NCI-H526 treated with DMSO at 0.1 percent for 48 hours (cell line): ENCODE measurements at regions not wholly inside any gene's neighbourhood (a gene's known extent, or its start where the extent isn't known, plus 50 kb on each side); places are given as distances from the start of the nearest gene placed in this dataset.

ENCODE experiments used
- DNase-seq: peaks from one replicate; lab custom pipeline; 2025; lab: John Stamatoyannopoulos, UW

DNA sequence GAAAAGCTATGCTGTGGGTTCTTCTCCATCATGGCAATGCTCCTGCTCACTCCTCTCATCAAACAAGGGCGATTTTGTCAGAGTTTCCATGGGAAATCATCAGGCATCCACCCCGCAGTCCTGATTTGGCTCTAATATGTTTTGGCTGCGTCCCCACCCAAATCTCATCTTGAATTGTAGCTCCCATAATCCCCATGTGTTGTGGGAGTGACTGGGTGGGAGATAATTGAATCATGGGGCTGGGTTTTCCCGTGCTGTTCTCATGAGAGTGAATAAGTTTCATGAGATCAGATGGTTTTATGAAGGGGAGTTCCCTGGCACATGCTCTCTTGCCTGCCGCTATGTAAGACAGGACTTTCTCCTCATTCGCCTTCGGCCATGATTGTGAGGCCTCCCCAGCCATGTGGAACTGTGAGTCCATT, 163.8 kb downstream of the GADD45G start:
- no peak for DNase-seq

DNA sequence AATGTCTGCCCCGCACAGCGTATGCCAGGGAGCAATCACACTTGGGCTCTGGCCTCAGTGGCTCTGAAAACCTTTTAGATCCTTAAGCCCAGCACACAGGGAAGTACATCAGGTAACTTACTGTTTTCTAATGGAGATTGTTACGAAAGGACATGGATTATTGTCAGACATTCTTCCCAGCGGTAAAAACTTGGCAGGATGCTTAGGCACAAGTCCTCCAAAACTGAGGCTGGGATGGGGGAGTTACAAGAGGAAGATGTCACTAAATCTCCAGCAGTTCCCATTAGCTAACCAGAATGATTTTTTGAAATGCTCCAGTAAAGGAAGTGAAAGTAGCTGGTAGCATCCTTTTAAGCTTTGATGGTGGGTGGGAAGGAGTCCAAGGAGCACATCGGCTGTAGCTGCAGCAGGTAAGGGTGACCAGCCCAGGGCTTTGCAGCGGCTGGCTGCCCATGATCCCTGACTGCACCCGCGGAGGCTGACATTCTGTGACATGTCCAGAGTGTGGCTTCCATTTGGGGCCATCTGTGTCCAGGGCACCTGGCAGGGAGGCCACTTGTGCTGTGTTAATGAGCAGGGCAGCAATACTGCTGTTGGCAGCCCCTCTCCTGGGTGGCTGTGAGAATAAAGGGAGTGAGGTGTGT, 165.8 kb downstream of the GADD45G start:
- DNase-seq = no peak

DNA sequence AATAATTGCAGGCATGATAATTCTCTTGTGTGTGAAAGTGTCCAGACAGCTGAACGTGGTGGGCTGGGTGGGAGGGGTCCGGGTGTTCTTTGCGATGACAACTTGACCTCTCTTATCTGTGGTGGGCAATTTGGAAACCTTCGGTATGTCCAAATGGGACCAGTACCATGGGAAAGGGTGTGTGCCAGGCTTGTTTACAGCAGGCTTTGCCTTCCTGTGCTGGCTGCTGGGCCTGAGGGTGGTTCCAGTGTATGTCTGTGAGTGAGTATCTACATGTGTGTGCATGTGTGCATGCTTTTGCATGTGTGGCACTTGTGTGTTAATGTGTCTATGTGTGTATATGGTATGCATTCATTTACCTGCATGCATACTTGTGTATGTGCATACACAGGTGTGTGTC, 166.4 kb downstream of the GADD45G start:
- DNase-seq = no peak

DNA sequence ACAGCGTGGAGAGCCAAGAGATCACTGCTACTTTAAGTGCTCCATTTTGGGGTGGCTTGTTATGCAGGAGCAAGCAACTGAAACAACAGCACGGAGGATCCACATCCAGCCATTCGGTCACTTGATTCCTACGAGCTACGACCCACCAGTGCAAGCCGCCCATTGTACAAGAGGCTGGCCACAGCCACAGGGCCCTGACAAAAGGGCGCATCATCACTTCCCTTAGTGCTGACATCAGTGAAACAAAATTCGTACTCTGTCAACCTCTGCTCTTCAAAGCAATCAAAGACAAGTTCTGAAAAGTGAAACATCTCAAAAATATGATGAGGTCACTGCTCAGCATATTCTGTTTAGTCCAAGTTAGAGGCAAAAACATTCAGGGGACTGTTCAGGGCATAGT, 168.4 kb downstream of the GADD45G start:
- no peak for DNase-seq

DNA sequence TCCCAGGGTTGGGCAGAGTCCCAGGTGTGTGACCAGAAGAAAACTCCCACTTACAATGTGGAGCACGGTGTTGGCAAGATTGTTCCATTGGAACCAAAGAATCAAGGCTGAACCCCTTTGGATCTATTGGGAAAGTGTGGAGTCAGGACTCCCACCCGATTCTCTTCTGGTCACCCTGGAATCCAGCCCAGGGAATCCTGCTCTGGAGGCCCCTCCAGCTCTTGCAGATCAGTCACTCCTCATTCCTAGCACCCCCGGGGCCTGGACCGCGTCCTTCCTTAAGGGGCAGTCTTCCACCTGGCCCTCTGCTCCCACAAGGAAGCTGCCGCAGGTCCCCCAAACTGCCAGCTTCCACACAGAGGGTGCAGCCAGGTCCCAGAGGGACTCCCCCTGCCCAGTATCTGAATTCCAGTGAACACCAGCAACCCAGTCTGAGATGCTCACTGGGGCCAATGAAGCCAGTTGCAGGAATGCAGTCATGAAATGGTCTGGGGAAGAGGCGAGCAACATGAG, 170.1 kb downstream of the GADD45G start:
- no peak for DNase-seq

DNA sequence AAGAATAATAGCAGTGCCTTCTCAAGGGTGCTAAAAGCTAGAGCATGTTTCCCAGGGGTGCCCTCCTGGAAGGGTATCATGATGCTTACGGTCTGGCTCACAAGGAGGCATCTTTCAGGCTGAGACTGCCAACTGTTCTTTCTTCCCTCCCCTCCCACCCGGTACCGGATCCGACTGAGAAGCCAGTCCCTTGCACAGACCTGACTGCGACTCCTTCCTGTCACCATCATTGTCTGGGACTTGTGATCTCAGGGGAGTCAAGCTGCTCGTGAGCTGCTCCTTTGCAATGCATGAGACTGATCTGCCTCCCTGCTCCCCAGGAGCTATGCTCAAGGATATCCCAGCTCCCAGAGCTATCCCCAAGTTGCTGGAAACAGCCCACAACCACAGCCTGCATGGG, 170.8 kb downstream of the GADD45G start:
- no peak for DNase-seq

DNA sequence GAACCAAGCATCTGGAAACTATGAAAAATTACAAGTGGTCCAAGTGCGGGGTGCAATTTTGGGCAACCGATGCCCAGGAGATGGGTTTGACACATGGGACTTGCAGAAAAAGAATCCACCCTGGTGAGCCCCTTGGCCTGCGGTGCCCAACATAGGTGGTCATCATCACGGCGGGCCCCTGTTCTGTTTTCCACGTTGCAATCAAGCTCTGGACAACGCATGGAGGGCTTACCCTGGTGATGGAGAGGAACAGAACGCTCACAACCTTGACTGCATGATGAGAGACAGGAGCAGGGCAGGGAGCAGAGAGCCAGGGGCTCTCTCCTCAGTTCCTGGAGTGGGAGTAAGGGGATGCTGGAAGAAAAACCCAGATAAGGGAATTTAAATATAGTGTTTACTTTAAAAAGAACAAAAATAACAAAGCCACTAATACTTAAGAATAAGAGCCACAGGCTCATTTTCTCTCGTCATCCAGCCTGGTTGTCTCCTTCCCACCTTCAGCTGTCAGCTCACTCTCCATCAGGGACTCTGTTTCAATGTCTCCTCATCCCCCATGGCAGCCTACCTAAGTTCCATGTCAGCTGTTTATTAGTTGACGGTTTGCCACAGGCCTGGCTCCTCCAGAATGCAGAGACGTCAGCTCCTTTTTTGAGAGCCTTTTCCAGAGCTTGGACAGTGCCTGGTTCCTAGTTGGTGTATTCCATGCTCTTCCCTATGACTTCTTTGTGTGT, 172.1 kb downstream of the GADD45G start:
- no peak for DNase-seq

DNA sequence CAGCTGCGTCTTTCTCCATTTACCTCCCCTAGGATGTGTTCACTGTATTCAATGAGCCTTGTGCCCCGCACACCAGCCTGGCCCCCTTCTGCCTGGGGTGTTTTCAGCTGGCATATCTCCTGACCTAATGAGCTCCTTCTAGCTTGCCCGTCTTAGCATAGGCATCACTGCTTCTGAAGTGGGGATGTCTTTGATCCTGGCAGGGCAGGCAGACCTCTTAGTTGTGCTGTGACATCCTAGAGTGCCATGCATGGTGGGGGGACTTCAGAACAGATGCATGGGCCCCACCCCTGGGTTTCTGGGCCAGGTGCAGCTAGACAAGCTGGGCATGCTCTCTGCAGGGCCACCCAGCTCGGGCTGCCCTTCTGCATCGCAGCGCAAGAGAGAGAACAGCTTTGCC, 172.7 kb downstream of the GADD45G start:
- no peak for DNase-seq

DNA sequence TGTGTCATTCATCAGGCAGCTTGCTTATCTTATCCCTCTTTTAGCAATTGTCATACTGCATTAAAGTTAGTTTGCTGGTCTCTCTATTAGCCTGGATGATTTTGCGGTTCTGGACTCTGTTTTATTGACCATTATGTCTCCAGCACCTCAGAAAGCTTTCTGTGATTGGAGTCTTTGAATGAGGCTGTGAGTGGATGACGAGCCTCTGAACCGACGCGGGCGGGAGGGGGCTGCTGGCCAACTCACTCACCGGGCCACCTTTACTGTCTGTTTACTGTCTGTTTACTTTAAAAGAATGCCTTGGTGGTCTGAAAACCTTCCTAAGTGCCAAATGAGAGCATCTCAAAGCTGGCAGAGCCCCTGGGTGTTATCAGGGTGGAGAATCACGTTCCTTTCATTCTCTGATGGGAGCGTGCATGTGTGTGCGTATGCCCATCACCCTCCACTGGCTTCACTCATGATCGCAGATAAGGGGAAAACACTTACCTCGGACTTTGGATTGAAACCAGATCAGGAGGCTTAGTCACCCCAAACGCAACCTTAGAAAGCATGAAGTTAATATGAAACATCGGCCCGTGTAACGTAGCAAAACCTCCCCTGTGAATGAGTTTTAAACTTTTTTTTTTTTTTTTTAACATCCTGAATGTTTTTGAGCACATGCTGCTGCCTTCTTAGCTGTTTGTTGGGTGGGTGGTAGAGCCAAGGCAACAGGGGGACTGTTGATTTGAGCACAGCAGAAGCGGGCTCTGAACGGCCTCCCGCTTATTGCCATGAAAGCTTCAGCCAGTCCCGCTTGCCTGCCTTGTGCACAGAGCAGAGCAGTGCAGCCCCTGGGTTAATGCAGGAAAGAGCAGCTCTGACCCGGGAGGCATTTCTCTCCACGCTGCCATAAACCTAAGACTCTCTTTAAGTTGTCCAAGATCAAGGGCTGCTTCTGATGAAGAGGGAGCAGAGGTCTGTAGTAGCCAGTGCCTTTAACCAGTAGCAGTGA, 173.6 kb downstream of the GADD45G start:
- DNase-seq = no peak

DNA sequence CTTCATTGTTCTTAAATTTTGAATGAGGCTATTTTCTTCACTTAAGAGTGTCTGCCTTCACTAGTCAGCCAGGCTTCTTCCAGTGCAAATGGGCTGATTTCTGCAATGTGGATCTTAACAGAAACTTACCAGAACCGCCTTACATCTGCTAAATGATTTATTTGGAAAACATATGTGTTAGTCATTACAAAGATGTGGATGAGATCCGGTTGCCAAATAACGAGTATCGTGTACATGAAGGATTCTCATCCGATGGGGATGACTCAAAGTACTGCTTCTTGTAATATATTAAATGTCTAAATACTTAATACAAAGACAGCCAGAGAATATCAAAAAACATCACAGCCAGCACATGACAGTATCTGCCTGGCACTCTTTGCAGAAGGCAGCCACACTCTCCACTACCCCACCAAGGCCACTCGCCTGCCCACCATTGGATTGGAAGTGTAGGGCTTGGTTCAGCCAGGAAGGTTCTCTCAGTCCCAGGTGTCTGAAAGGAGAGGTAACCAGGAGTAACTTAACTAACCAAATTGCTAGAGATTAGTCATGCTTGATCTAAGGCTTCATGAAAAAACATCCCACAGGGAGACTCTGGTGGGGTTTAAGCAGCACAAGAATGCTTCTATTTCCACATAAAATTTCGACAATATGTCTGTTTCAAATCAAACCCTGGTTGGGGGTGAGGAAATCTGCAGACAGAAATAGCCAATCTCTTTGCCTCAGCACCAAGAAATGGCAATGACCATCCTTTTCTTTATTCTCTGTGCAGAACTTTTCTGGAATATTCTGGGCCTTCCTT, 174.8 kb downstream of the GADD45G start:
- no peak for DNase-seq

DNA sequence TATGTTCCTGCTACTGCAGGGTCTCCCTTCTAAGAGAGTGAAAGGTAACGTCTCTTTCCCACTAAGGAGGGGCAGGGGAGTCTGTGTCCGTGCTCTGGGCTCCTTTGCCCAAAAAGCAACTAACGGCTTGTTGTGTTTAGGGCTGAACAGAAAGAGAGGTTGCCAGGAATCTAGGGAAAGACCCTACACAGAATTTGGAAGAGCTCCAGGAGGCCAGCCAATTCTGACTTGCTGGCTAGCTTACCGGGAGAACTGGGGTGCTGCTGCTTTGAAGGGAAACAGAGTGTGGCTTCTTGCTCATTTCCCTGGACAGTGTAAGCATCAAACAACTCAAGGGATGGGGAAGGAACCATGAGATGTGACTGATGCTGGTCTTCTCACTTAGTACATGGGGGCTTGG, 176.1 kb downstream of the GADD45G start:
- no peak for DNase-seq

DNA sequence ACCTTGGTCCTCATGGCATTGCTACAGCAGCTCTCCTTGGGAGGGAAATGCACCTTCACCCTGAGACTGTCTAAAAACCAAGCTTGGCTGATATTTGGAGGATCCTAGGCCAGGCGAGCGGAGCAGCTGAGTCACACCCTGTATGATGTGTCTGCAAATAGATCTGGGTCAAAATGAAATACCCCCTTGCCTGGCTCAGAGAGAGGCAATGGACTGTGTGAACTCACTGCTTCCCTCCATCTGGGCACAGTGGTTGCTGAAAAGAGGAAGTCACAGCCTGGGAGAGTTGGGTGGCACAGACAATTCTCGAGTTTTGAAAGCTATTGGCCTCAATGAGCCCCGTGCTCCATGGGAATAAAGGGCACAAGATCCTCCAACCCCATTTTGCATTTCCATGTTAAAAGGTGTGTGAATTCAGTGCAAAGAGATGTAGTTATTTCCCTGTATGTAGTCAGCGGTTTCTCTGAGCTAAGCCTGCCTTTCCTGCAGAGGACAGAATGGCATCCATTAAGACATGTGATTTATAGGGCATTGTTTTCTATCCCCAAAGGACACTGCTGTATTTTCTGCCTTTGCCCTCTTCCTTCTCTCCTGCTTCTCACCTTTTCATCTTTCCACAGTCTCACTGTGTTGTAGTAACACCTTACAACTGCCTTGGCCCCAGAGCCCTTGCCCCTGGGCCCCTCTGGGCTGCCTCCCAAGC, 177.2 kb downstream of the GADD45G start:
- DNase-seq = no peak

DNA sequence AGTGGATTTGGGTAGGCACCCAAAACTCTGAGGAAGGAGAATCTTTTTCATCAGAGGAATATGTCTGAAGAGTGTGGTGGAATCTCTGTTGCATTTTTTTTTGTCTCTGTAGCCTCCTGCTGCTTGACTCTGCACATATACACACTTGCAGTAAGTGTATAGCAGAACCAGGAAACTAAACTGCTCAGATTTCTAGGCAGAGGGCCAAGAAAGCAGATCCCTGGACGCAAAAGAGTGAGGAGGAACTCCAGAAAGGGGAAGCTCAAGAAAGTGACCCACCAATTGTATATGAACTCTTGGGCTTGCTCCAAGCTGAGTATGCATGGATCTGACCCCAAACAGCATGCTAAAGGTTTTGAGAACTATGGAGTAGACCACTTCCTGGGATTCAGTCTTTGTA, 181.8 kb downstream of the GADD45G start:
- no peak for DNase-seq

DNA sequence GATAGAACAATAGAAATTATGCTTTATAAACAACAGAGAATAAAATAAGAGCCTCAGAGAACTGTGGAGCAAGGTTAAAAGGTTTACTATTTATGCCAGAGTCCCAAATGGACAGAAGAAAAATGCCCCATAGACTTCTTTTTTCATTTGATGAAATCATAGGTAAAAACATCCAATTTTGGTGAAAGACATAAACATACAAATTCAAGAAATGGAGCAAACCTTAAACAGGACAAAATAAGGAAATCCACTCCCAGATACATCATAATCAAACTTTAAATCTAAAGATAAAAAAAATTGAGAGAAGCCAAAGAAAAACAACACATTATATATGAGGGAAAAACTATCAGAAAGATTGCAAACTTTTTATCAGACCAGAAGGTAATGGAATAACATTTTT, 182.8 kb downstream of the GADD45G start:
- no peak for DNase-seq

DNA sequence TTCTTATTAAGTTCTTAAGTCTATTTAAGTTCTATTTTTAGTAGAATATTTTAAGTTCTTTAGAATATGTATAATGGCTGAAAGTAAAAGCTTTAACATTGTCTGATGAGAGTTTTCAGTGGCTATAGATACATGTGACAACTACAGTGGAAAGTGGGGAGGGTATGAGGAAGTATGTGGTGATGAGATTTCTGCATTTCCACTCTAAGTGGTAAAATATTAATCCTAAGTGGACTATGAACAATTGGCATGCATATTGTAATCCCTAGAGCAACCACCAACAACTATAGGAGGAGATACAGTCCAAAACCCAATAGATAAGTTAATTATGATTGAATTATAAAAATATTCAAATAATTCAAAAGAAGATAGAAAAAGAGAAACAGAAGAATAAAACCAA, 183.6 kb downstream of the GADD45G start:
- no peak for DNase-seq

DNA sequence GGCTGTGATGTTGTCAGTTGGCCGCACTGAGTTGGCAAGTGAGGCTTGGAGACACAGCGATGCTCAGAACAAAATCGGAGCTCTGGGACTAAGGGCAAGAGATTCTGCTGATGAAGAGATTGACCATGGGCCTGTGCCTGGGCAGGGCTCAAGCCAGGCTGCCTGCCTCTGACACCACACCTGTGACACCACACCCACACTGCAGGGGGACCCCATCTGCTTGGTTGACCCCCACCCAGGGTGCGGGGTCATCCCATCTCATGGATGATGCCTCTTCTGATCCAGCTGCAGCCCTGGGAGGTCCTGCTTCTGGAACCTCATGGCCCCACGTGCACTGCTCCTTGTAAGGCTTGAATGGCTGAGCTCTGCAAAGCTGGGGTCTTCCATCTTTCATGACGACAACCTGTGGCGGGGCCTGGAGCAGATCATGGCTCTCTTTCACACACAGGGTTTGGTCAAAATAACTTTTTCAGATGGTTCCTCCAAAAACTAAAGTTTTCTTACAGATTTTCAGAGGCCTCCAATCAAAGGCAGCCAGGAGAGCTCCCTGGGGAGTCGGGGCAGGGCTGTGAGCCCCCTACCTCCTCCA, 185.2 kb downstream of the GADD45G start:
- no peak for DNase-seq

DNA sequence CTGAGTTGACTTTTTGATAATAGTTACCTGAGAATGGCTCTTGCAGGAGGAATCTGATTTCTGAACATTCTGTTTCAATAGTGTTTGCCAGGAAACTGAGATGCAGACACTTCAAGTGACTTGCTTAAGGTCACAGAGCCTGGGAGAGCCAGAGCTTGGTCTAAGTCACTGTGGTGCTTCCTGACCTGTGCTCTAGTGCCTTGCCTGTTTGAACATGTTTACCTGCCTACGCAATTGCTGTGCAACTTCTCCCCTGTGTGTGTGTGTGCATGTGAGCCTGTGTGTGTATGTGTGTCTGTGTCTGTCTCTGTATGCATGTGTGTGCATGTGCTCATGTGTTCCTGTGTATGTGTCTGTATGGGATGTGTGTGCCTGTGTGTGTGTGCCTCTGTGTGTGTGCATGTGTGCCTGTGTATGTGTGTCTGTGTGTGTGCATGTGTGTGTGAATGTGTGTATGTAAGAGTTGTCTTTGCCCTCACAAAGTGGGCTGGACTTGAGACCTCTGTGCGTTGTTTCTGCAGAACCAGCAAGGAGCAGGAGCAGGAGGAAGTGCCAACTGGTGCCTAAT, 185.8 kb downstream of the GADD45G start:
- no peak for DNase-seq

DNA sequence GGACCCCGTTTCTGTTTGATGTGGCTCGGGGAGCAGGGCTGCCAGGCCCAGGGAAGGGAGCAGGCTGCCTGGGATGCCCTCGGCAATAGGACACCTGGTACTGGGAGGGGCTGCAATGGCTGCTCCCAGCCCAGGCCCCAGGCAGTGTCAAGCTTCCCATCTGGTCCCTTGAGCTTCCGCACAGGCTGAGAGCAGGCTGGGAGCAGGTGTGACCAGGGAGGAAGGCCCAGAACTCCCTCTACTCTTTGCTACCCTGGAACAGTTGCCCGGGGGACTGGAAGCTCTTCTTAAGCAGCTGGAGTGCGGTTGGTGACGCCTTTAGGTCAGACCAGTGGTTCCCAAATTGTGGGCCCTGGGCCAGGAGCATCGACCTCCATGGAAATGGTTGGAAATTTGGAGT, 186.9 kb downstream of the GADD45G start:
- peak; percentile 8 for DNase-seq

DNA sequence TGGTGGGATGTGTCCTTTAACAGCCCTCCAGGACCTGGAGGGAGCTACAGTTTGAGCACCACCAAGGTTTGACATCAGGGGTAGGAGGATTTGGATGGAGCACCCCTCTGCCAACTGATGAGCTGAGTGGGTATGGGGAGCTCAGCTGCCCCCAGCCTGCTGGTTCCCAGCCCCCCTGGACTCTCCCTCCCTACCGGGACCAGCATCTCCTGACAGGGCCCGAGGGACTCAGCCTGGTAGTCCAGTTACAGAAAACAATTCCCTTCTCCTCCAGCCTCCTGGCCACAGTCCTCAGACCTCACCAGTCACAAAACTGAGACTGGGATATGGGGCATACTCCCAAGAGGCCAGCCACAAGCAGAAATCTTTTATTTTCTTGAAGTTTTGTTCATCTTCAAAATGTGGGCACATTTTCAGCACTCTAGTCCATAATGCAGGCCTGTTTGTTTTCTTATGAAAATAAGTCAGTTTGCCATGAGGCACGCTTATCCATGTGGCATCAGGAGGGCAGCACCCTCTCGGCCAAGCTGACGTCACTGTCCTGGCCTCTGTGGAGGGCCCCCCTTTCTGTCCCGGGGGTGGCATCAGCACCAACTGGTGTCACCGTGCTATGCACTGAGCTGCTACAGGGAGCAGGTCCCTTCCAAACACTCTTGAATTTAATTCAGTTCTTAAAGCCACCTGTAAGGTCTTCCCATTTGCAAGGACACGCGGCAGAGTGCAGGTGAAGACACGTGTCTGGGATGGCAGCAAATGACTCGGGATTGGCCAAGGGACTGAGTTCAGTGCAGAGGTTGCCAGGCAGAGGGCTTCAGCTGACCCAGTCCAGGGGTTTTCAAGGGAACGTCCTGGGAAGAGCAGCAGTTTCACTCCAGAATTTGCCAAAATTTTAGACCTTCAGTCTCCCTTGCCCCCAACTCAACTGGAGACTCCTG, 187.6 kb downstream of the GADD45G start:
- DNase-seq = no peak
